Erythroblast (primary cell): ENCODE measurements at regions not wholly inside any gene's neighbourhood (a gene's known extent, or its start where the extent isn't known, plus 50 kb on each side); places are given as distances from the start of the nearest gene placed in this dataset.

Source experiments
- DNase-seq, 2 experiments: peaks; one replicate each; lab custom pipeline; 2025; lab: John Stamatoyannopoulos, UW
- GATA1 ChIP-seq: IDR thresholded peaks from 2 replicates; pipeline ENCODE4 v1.6.1; 2011; ENCODE audit warnings: low read depth, mild to moderate bottlenecking, control low read depth, low read length, moderate library complexity
- POLR2A ChIP-seq: IDR thresholded peaks from 2 replicates; pipeline ENCODE4 v1.6.1; 2011; ENCODE audit warnings: mild to moderate bottlenecking, low read length

- TF ChIP-seq POLR2A, result no peak
- no peak for TF ChIP-seq GATA1
- no peak for DNase-seq
Measured at GRCh38 chr18:45509535-45509934, 105.7 kb upstream of the SLC14A2 start.

- DNase-seq, result no peak
- TF ChIP-seq GATA1 (no peak), POLR2A (no peak)
Measured at GRCh38 chr18:45510656-45511055, 104.6 kb upstream of the SLC14A2 start.

- TF ChIP-seq GATA1 (no peak), POLR2A (no peak)
Measured at GRCh38 chr18:45512363-45512953, 102.8 kb upstream of the SLC14A2 start.

GRCh38 chr18:45517181-45517741, 98.0 kb upstream of the SLC14A2 start:
- no peak for TF ChIP-seq GATA1
- TF ChIP-seq POLR2A, result no peak
- DNase-seq, result no peak

More at GRCh38 chr18:45512363-45512953, 102.8 kb upstream of the SLC14A2 start:
- no peak for DNase-seq

GRCh38 chr18:45518311-45519155, 96.7 kb upstream of the SLC14A2 start:
- DNase-seq, result no peak
- no peak for TF ChIP-seq GATA1
- TF ChIP-seq POLR2A, result no peak

GRCh38 chr18:45519411-45520280, 95.6 kb upstream of the SLC14A2 start:
- DNase-seq, result no peak
- no peak for TF ChIP-seq POLR2A
- TF ChIP-seq GATA1, result no peak

- DNase-seq, result no peak
- TF ChIP-seq POLR2A (no peak), GATA1 (no peak)
Measured at GRCh38 chr18:45521136-45521535, 94.1 kb upstream of the SLC14A2 start.

- no peak for TF ChIP-seq GATA1
- no peak for TF ChIP-seq POLR2A
- DNase-seq, result no peak
Measured at GRCh38 chr18:45521777-45522176, 93.5 kb upstream of the SLC14A2 start.

- no peak for TF ChIP-seq GATA1
- no peak for TF ChIP-seq POLR2A
- no peak for DNase-seq
Measured at GRCh38 chr18:45522371-45522770, 92.9 kb upstream of the SLC14A2 start.

GRCh38 chr18:45525301-45525700, 90.0 kb upstream of the SLC14A2 start:
- no peak for DNase-seq
- TF ChIP-seq GATA1, result no peak
- no peak for TF ChIP-seq POLR2A

- no peak for TF ChIP-seq GATA1
- TF ChIP-seq POLR2A, result no peak
- DNase-seq, result no peak
Measured at GRCh38 chr18:45526114-45526841, 89.0 kb upstream of the SLC14A2 start.

- TF ChIP-seq POLR2A (no peak), GATA1 (no peak)
- DNase-seq, result no peak
Measured at GRCh38 chr18:45527891-45528290, 87.4 kb upstream of the SLC14A2 start.
